HG03378 (cell line): ENCODE measurements at regions not wholly inside any gene's neighbourhood (a gene's known extent, or its start where the extent isn't known, plus 50 kb on each side); places are given as distances from the start of the nearest gene placed in this dataset.

Source experiments
- ATAC-seq: cut with Tn5 transposase; IDR thresholded peaks from one replicate; pipeline ENCODE4 v1.9.1; 2021; ENCODE audit warnings: mild to moderate bottlenecking, moderate library complexity; ENCODE audit not compliant: unreplicated experiment

DNA sequence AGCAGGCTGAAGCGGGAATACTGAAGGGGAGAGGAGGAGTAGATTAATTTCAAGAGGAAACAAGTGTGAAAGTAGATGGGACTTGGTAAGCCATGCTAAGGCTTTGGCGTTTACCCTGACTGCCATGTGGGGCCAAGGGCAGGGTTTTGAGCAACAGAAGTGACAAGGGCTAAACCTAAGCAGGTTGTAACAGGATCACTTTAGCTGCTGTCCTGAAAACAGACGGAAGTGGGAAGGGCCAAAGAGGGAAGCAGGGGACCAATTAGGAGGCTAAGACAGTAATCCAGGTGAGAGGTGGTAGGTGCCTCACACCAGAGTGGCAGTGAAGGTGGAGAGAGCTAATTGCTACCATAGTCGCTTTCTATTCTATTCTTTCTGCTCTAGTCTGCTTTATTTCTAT, 166.5 kb downstream of the PJA1 start:
- ATAC-seq, result no peak

GRCh38 chrX:68997911-68998310, 167.3 kb downstream of the PJA1 start:
- no peak for ATAC-seq

DNA sequence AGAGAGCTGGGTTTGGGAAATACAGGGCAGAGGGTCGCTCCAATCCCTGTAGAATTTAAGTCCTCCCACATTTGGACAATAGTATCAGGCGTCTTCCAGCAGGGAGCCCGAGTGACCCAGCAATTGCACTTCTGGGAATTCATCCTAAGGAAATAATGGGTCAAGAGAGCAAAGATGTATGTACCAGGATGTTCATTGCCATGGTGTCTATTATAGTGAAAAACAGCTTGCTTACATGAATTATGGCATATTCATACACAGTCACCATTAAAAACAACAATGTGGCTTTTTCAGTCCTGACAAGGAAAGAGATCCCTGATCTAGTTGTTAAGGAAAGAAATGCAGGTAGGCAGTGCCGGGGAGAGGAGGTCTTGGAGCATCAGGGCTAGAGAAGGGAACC, 167.7 kb downstream of the PJA1 start:
- ATAC-seq, result no peak

- ATAC-seq, result no peak
These were observed 167.1 kb downstream of the EFNB1 start for GRCh38 chrX:68995780-68996551.

- no peak for ATAC-seq
These were observed 166.6 kb downstream of the EFNB1 start for GRCh38 chrX:68995386-68995779.

DNA sequence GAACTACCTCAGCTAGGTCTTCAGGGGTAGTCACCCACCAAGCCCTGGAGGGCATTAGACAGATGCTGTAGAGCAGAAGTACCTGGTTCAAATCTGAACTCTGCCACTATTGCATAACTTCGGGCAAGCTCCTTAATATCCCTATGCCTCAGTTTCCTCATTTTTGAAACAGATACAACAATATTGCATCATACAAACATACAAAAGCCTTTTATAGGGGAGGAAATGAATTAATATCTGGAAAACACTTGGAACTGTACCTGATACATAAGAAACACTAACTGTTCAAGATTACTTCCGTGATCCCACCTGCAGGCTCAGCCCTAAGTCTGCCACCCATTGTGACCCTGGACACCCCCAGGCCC, 166.1 kb downstream of the EFNB1 start:
- no peak for ATAC-seq

DNA sequence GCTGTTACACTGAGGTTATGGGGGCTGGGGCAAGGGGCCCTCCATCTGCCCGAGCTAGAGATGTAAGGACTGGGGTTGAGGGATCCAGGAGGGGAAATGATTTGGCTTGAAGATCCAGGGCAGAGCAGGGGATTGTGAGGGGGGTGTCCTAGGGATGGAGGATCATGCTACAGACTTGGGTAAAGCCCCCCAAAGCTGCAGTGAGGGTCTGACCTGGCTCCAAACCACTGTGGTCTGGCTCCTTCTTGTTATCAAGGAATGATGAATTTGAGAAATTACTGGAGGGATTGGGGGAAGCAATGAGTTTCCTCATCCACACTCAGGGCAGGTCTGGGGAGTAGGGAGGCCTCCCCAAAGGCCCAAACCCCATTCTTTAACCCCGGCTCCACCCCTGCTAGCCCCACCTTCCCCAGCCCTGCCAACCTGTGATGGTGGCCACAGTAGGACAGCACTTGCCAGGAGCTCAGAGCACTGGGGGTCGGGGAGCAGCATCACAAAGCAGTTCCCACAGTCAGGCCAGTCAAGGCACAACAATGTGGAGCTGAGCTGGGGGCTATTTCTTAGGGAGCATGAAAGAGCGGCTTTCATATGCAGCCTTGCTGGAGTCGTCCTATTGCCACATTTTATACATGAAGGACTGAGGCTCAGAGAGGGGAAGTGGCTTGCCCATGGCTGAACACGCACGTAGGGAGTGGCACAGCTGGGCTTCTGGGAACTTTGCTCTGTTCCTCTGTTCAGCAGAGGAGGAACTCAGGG, 165.5 kb downstream of the EFNB1 start:
- ATAC-seq, result no peak

DNA sequence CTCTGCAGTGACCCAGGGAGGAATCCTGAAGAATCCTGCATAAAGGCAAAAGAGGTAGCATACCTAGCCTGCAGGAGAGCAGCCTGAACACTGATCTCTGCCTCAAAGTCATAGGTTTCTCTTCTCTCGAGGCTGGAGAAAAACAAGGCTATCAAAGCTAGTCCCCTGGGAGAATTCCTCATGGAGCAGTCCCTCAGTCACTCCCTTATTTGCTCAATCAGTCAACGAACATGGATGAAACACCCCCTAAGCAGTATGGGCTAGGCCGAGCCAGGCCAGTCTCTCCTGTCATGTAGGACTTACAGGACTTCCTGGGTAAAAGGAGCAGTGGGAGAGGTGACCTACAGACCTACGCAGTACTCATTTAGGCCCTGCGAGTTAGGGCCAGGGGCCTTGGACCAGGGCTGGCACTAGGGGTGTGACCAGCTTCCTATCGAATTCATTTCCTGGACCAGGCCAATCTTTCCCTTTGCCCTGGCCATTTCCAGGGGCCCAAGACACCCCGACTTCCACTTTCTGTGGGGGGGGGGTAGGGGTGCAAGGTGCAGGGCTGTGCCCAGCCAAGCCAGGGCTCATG, 164.1 kb downstream of the EFNB1 start:
- ATAC-seq, result no peak

DNA sequence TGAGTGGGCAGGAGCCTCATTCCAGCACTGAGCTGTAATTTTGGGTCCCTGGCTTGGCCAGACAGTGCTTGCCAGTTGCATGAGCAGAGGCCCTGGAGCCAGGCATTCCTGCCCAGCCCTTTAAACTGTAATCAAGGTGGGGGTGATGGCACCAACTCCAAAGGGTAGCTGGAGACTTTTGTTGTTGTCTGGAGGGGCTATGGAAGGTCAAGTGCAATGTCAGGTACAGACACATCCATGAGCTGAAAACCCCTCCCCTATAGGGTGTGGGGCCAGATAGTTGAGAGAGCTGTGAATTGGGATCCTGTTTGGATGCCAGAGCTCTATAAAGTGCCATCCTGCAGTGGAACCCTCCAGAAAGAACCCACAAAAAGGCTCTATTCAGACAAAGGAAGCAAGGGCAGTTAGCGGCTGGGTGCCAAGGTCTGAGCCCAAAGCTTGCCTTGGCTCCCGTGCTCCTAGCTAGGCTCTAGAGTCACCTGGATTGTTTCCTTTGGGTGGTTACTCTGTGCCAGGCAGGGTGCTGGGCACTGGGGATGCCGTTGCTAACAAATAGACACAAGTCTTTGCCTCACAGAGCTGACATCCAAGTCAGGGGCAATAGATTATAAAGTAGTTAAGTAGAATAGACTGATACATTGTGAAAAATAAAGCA, 163.0 kb downstream of the EFNB1 start:
- ATAC-seq, result no peak

- no peak for ATAC-seq
These were observed 162.1 kb downstream of the EFNB1 start for GRCh38 chrX:68990948-68991347.

DNA sequence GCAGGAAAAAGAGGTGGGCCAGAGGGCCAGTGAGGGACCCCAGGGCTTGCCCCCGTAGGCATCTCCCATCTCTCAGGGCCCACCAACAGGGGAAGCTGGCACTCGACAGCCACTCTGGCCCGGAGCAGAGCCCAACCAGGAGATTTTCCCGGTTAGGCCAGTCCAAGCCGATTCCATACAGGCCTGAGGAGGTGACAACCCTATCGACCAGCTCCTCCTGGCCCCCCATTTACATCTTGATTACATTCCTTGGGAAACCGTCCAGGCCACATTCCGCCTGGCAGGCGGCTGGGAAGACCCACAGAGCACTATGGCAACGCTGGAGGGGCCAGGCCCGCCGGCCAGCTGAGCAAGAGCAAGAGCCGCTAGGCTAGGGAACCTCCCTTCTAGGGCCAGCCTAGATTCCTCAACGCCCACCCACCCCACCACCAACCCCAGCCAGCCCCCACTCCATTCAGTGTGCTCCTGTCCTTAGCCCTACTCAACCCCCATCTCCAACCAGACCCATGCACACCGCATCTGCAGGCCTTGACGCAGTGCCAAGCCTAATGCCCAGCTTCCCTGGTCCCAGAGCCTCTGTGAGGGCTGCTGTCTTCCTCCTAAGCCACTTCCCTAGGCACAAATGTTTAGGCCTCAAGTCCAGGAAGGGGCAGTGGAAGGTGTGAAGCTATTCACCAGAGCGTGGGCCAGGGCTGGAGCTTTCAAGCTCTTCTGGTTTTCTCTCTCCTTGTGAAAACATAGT, 161.2 kb downstream of the EFNB1 start:
- no peak for ATAC-seq

GRCh38 chrX:68989456-68989855, 160.6 kb downstream of the EFNB1 start:
- no peak for ATAC-seq

DNA sequence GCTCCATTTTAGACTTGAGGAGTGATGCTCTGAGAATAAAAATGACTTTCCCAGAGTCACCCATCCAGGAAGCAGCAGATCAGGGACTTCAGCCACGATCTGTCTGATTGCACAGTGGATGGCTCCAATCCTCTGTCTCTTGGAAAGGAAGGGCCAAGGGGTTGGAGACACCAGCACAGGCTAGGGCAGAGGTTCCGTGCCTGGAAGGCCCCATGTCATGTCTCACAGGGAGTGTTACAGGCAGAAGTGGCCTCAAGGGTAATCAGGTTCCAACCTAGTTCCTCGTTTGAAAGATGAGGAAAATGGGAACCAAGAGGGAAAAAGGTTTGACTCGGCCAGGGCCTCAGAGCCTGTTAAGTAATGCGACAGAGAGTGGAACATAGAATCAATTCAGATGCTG, 160.0 kb downstream of the EFNB1 start:
- ATAC-seq, result no peak

DNA sequence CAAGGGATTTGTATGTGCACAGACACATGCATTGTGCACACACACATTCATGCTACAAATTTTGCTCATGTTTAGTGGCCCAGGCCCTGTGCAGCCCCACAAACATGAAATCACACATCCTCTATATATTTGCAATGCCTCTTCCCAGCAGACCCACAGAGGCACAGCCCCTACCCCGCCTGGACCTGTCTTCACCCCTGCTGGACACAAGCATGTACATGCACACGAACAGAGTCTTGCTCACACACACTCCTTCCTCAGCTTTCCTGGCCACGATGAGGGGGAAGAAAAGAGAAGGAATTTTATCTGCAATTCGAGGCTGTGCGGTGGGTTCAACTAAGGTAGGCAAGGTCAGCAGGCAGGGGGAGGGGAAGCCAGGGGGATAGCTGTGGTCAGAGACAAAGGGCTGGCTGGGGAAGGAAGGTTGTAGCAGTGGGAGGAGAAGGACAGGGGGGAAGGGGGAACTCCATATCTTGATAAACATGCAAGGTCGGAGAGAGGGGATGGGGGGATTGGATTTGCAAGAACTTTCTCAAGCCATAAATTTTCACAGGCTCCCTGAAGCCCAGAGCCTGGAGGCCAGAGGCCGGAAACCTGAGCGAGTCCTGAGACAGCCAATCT, 156.4 kb downstream of the EFNB1 start:
- ATAC-seq, result no peak

DNA sequence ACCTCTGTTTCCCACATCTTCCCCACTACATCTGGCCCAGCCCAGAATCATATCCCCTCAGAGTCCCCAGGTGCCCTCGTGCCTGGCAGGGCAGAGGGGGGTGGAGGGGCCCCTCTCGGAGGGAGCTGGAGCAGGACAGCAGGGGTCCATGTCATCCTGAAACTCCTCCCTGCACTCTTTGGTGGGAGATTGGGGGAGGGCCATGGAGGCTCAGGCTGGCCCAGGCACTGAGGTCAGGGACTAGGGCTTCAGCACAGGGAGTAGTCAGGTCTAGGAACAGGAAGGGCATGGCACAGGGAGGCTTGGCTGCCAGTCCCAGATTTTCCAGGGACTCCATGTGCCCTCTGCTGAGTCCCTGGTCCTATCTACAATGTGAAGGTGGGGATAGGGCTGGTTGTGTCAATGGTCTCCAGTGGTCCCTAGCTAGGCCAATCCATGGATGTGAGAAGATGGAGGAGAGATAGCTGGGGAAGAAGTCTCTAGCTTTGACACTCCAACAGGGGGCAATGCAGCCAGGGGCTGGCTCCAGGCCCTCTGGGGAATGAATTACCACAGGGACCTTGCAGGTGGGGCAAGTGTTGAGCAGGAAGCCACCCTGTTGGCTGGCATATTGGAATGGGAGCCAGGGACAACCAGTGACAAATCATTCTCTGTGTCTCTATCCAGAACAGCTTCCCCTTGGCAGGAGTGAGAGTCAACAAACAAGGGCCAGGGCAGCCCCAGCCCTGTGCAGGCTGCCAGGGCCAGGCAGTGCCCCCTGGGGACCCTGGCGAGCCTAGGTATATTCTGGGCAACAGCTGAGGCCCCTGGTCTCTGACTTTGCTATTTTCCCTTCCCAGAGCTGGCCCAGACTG, 154.4 kb downstream of the EFNB1 start:
- ATAC-seq, result no peak

DNA sequence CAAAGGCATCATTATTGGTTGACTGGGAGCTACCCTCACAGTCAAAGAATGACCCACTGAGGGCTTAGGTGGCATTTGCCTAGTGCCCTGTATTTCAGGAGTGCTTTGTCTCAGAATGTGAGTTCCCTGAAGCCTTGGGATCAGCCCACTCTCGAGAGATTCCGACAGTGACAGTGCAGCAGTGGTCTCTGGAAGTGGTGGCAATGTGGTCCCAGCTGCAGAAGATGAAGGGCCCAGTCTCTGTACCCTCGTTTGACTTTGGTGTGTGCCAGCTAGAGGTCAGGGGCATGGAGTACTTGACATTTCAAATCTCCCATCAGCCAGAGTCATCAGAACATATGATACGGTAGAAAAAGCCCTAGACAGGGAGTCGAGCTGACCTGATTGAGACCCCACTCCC, 153.7 kb downstream of the EFNB1 start:
- no peak for ATAC-seq

- no peak for ATAC-seq
These were observed 152.2 kb downstream of the EFNB1 start for GRCh38 chrX:68980906-68981616.

GRCh38 chrX:68978655-68979054, 149.8 kb downstream of the EFNB1 start:
- ATAC-seq, result no peak

DNA sequence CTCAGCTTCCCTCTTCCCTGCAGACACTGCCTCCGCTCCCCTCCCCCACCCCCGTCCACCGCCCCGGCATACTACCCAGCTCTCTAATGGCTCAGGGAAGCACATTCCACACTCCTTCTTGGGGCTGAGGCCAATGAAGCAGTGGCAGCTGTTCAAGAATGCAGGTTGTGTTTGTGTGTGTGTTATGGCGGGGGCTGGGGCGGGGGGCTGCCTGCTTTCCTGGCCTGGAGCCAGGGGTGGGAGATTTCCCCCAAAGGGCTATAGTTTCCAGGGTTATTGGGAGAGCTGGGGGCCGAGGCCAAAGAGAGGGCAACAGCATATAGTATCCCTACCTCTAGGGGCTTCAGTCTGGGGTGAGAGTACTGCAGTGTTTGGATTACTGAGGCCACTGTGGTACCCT, 149.4 kb downstream of the EFNB1 start:
- no peak for ATAC-seq
